Bronchial epithelial cell (primary cell): ENCODE measurements at regions not wholly inside any gene's neighbourhood (a gene's known extent, or its start where the extent isn't known, plus 50 kb on each side); places are given as distances from the start of the nearest gene placed in this dataset.

Experiments
- DNase-seq: peaks from one replicate; pipeline ENCODE4 v3.0.0-alpha.2; 2010; ENCODE audit warnings: low read depth
- FAIRE-seq: peaks from 2 replicates; lab custom pipeline; 2011; peaks lifted over from hg19 to GRCh38; lab: Jason Lieb, UNC
- H3K27me3 ChIP-seq: 2 replicates; pipeline ENCODE4 v1.5.1; 2011; ENCODE audit warnings: low read length; ENCODE audit not compliant: control insufficient read depth, insufficient read depth
- H3K36me3 ChIP-seq: 2 replicates; pipeline ENCODE4 v1.5.1; 2011; ENCODE audit warnings: low read length; ENCODE audit not compliant: control insufficient read depth, insufficient read depth
- H3K4me3 ChIP-seq: 2 replicates; pipeline ENCODE4 v1.5.1; 2011; ENCODE audit warnings: mild to moderate bottlenecking, low read depth, low read length, control low read depth
- TF ChIP-seq, protein P1 (sequence below): IDR thresholded peaks from 2 replicates; pipeline ENCODE4 v1.5.1; 2011; ENCODE audit warnings: mild to moderate bottlenecking, moderate library complexity, low read length, control low read depth, inconsistent platforms; ENCODE audit not compliant: insufficient read depth, severe bottlenecking

DNA sequence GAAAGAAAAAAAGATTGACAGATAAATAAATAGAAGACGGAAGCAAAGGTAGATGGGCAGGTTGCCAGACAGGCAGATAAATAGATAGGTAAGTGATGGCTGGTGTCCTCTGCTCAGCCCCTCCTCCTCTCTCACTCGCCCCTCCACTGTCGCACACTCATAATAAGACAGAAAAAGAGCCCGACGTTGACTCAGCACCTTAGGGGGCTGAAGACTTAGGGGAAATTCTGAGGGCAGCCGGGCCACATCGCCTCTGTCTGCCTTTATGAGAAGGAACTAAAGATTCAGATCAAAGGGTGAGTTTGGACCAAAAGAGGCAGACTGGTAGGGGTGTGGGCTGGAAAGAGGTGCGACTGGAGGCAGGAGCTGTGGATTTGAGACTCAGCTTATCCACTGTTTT, 158.1 kb upstream of the IGSF21 start:
- no peak for FAIRE-seq
- H3K27me3 ChIP-seq = no peaks in the 10 kb centered on the region
- no peak overlapping the region for H3K4me3 ChIP-seq
- TF ChIP-seq, protein P1, sequence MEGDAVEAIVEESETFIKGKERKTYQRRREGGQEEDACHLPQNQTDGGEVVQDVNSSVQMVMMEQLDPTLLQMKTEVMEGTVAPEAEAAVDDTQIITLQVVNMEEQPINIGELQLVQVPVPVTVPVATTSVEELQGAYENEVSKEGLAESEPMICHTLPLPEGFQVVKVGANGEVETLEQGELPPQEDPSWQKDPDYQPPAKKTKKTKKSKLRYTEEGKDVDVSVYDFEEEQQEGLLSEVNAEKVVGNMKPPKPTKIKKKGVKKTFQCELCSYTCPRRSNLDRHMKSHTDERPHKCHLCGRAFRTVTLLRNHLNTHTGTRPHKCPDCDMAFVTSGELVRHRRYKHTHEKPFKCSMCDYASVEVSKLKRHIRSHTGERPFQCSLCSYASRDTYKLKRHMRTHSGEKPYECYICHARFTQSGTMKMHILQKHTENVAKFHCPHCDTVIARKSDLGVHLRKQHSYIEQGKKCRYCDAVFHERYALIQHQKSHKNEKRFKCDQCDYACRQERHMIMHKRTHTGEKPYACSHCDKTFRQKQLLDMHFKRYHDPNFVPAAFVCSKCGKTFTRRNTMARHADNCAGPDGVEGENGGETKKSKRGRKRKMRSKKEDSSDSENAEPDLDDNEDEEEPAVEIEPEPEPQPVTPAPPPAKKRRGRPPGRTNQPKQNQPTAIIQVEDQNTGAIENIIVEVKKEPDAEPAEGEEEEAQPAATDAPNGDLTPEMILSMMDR = no peak
- DNase-seq = no peak
- no peaks in the 10 kb centered on the region for H3K36me3 ChIP-seq

DNA sequence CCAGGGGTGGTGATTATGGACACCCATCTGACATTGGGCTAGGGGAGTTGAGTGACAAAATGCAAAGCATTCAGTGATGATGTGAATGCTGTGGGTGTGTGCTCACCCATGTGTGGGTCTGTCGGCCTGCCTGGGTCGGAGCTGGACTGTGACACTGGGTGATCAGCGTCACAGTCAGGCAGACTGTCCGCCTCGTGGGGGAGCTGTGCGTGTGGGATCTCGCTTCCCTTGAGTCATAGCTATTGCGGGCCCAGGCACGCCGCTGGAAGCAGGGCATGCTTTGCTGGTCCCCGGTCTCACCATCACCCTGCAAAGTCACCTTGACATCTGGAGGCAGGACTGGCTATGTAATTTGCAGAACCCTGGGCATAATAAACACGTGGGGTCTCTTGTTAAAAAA, 156.9 kb upstream of the IGSF21 start:
- Histone ChIP-seq H3K4me3 (no peak overlapping the region), H3K36me3 (no peaks in the 10 kb centered on the region), H3K27me3 (no peaks in the 10 kb centered on the region)
- FAIRE-seq = no peak
- TF ChIP-seq, protein P1 = no peak
- no peak for DNase-seq

DNA sequence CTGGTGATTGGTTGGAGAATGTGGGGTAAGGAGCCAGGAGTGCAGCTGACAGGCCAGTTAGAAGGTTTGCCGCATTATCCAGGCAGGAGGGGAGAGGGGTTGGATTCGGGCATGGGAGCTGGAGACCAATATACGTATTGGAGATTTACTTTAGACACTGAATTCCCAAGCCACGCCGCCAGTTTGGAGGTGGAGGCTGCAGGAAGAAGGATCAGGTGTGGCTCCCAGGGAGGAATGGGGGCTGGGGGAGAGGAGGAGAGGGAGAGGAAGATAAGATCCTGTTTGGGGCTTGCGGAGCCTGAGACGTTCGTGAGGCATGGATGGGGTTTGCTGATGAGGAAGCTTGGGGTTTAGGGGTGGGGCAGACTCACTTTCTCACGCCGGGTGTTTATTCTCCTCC, 155.1 kb upstream of the IGSF21 start:
- Histone ChIP-seq H3K4me3 (no peak overlapping the region), H3K27me3 (no peaks in the 10 kb centered on the region), H3K36me3 (no peaks in the 10 kb centered on the region)
- FAIRE-seq (no peak), DNase-seq (no peak)
- TF ChIP-seq, protein P1 = no peak

DNA sequence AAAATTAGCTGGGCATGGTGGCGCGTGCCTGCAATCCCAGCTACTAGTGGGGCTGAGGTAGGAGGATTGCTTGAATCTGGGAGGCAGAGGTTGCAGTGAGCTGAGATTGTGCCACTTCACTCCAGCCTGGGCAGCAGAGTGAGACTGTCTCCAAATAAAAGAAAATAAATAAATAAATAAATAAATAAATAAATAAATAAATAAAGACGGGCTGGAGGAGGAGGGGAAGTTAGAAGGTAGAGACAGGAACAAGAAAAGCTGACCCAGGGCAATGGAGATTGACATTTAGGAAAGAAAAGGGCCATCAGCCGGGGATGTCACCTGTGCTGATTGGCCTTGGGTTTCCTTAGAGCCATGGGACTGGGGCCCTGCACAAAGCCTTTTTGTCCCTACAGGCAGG, 153.7 kb upstream of the IGSF21 start:
- no peak overlapping the region for H3K4me3 ChIP-seq
- no peak for FAIRE-seq
- no peaks in the 10 kb centered on the region for H3K36me3 ChIP-seq
- H3K27me3 ChIP-seq = no peaks in the 10 kb centered on the region
- TF ChIP-seq, protein P1 = no peak
- no peak for DNase-seq

DNA sequence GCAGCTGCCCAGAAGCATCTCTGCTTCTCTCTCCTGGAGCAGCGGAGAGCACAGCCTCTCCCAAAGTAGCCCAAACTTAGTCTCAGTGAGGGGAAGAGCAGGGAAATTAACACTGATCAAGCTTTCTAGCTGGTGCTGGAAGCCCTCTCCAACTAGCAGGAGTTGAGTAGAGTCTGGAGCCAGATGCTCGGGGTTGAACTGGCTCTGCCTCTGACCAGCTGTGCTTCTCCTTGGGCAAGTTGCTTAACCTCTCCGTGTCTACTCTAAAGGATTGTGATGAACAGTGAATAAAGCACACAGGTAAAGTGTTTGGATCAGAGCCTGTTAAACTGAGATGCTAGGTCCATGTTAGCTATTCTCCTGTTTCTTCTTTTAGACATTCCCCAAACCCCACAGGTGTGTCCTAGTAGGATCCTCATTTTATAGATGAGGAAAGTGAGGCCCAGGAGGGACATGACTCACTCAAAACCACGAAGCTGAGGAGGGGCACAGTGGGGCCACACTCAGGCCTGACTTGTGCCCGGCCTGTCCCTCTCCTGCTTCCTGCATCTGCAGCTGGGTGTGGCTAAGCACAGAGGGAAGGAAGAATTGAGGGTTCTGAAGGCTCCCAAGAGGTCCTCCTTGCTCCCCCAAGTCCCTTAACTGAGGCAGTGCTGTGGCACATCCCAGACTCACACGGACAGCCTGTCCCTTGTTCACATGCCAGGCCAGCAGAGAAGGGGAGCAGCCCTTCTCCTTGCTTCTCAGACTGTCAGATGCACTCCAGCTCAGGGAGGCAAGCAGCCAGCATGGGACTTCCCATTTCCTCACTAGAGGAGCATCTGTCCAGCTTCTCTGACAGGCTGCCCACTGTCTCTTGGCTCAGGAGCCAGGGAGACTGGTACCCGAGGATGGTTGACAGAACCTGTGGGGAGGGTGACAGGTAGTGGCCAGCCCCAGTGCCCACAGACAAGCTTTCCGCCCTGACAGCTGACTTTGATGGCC, 152.0 kb upstream of the IGSF21 start:
- FAIRE-seq (no peak), DNase-seq (no peak)
- Histone ChIP-seq H3K4me3 (no peak overlapping the region), H3K36me3 (no peaks in the 10 kb centered on the region), H3K27me3 (no peaks in the 10 kb centered on the region)
- TF ChIP-seq, protein P1 = no peak
